Stimulated activated memory B cell treated with anti-CD40 and anti-IgM and Interleukin-4, amounts not matched to agents 10 μg/mL and 1 μg/mL and 100 μg/mL, for 72 hours (primary cell): ENCODE measurements at regions not wholly inside any gene's neighbourhood (a gene's known extent, or its start where the extent isn't known, plus 50 kb on each side); places are given as distances from the start of the nearest gene placed in this dataset.

Source experiments
- ATAC-seq: fragments of 150-1000 bp; cut with Tn5 transposase; 2 replicates; pipeline ENCODE4 v1.10.0; 2021
- H3K27ac Mint-ChIP-seq: one replicate; pipeline ENCODE4 v1.8.0; 2022; ENCODE audit warnings: mild to moderate bottlenecking, mixed read lengths
- H3K27me3 Mint-ChIP-seq: one replicate; pipeline ENCODE4 v1.8.0; 2022; ENCODE audit warnings: mixed read lengths
- H3K36me3 Mint-ChIP-seq: one replicate; pipeline ENCODE4 v1.8.0; 2022; ENCODE audit warnings: mixed read lengths
- H3K4me1 Mint-ChIP-seq: one replicate; pipeline ENCODE4 v1.8.0; 2022; ENCODE audit warnings: mixed read lengths
- H3K4me3 Mint-ChIP-seq: one replicate; pipeline ENCODE4 v1.8.0; 2022; ENCODE audit warnings: mild to moderate bottlenecking, moderate library complexity, mixed read lengths
- H3K9me3 Mint-ChIP-seq: one replicate; pipeline ENCODE4 v1.8.0; 2022; ENCODE audit warnings: mixed read lengths

GRCh38 chr12:132393991-132394949 lies 64.9 kb upstream of the GALNT9 start:
- no peak for ATAC-seq
- Mint-ChIP-seq H3K9me3 (peaks cover 4% of the 10 kb centered on the region), H3K27me3 (peaks cover 81% of the 10 kb centered on the region), H3K27ac (no peak overlapping the region), H3K4me3 (no peak overlapping the region), H3K36me3 (no peaks in the 10 kb centered on the region), H3K4me1 (peaks cover 25% of the 10 kb centered on the region)

GRCh38 chr12:132393245-132393795 lies 63.9 kb upstream of the GALNT9 start:
- Mint-ChIP-seq H3K27ac (no peak overlapping the region), H3K27me3 (peaks cover 81% of the 10 kb centered on the region), H3K36me3 (no peaks in the 10 kb centered on the region), H3K4me1 (peaks cover 24% of the 10 kb centered on the region), H3K9me3 (peaks cover 4% of the 10 kb centered on the region), H3K4me3 (no peak overlapping the region)
- ATAC-seq, result no peak

DNA sequence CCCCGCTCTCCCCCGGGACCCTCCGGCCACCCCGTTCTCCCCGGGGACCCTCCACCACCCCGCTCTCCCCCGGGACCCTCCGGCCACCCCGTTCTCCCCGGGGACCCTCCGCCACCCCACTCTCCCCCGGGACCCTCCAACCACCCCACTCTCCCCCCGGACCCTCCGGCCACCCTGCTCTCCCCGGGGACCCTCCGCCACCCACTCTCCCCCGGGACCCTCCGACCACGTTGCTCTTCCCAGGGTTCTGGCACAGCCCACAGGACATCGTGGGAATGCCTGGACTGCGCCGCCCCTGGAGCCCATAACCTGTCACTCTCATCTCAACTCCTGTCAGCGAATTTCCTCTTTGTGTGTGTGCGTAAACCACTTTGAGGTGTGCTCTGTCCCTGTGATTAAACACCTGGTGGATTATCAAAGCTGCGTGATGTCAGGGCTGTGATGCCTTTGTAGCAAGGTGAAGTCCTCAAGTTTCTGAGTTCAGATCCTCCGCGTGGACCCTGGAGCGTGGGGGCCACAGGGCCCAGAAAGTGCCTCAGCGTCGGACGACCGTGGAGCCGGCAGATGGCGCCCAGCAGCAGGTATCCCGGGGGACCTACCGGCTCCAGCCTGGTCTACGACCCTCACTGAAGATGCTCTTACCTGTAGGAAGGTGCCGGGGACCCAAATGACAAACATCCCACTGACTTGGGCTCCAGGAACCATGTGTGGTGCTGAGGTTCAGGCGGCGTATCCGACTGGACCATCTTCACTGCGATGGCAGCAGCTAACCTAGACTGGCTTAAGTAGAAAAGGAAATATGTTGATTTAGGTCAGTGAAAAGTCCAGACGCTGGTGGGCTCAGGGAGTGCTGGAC lies 63.2 kb upstream of the GALNT9 start:
- H3K36me3 Mint-ChIP-seq, result no peaks in the 10 kb centered on the region
- H3K4me1 Mint-ChIP-seq, result peaks cover 17% of the 10 kb centered on the region
- H3K27me3 Mint-ChIP-seq, result peaks cover 81% of the 10 kb centered on the region
- H3K4me3 Mint-ChIP-seq, result no peak overlapping the region
- H3K9me3 Mint-ChIP-seq, result peaks cover 4% of the 10 kb centered on the region
- H3K27ac Mint-ChIP-seq, result no peak overlapping the region
- no peak for ATAC-seq

- peaks cover 4% of the 10 kb centered on the region for H3K9me3 Mint-ChIP-seq
- no peak overlapping the region for H3K4me3 Mint-ChIP-seq
- H3K27me3 Mint-ChIP-seq, result peaks cover 81% of the 10 kb centered on the region
- no peaks in the 10 kb centered on the region for H3K36me3 Mint-ChIP-seq
- H3K27ac Mint-ChIP-seq, result no peak overlapping the region
- no peak for ATAC-seq
- H3K4me1 Mint-ChIP-seq, result peaks cover 5% of the 10 kb centered on the region
Observed at GRCh38 chr12:132391326-132392041, 62.1 kb upstream of the GALNT9 start.

GRCh38 chr12:132390287-132391076 lies 61.1 kb upstream of the GALNT9 start:
- Mint-ChIP-seq H3K9me3 (peaks cover 4% of the 10 kb centered on the region), H3K4me1 (no peaks in the 10 kb centered on the region), H3K4me3 (no peak overlapping the region), H3K36me3 (no peaks in the 10 kb centered on the region), H3K27ac (no peak overlapping the region), H3K27me3 (peaks cover 75% of the 10 kb centered on the region)
- no peak for ATAC-seq

- ATAC-seq, result no peak
- Mint-ChIP-seq H3K36me3 (no peaks in the 10 kb centered on the region), H3K4me1 (no peaks in the 10 kb centered on the region), H3K27me3 (peaks cover 75% of the 10 kb centered on the region), H3K9me3 (peaks cover 4% of the 10 kb centered on the region), H3K27ac (no peak overlapping the region), H3K4me3 (no peak overlapping the region)
Observed at GRCh38 chr12:132389526-132390286, 60.3 kb upstream of the GALNT9 start.

DNA sequence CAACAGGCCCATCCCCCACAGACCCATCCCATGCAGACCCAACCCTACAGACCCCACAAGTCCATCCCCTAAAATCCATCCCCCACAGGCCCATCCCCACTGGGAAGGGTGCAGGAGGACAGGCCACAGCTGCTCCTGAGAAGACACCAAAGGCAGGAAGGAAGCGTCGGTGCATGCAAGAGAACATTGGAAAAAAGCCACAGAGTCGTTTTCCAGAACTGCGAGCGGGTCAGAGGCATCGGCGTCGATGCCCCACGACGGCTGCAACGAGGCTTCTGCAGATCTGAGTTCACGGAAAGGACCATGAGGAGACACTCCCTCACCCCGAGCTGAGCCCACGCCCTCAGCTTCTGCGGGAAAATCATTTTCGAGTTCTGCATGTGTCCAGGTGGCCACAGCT lies 59.6 kb upstream of the GALNT9 start:
- no peak overlapping the region for H3K4me3 Mint-ChIP-seq
- H3K9me3 Mint-ChIP-seq, result no peaks in the 10 kb centered on the region
- no peak for ATAC-seq
- no peak overlapping the region for H3K27ac Mint-ChIP-seq
- no peaks in the 10 kb centered on the region for H3K4me1 Mint-ChIP-seq
- H3K27me3 Mint-ChIP-seq, result peaks cover 74% of the 10 kb centered on the region
- H3K36me3 Mint-ChIP-seq, result no peaks in the 10 kb centered on the region

DNA sequence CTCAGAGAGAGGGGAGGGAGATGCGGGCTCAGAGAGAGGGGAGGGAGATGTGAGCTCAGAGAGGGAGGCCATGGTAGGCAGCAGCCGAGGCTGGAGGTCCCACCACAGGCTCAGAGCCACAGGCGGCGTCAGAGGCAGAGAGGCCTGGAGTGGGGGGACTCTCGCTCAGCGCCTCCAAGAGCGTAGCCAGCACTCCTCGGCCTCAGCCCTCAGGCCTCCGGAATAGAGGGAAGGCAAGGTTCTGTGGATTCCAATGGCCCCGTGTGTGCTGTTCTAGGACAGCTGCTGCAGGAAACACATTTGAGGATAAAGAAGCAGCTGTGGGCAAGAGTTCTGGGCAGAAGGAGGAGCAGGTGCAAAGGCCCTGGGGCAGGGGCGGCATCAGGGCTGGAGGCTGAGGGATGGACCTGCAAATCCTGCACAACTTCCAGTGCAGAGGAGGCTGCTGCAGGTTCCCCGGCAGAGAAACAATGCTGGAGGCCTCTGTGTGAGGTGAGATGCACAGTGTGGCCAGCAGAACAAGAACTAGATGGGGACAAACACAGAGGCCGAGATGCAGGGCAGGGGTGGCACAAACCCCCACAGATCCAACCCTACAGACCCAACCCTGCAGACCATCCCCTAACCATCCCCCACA lies 59.1 kb upstream of the GALNT9 start:
- ATAC-seq, result no peak
- no peak overlapping the region for H3K27ac Mint-ChIP-seq
- H3K27me3 Mint-ChIP-seq, result peaks cover 69% of the 10 kb centered on the region
- no peaks in the 10 kb centered on the region for H3K36me3 Mint-ChIP-seq
- H3K9me3 Mint-ChIP-seq, result no peaks in the 10 kb centered on the region
- no peak overlapping the region for H3K4me3 Mint-ChIP-seq
- H3K4me1 Mint-ChIP-seq, result no peaks in the 10 kb centered on the region

DNA sequence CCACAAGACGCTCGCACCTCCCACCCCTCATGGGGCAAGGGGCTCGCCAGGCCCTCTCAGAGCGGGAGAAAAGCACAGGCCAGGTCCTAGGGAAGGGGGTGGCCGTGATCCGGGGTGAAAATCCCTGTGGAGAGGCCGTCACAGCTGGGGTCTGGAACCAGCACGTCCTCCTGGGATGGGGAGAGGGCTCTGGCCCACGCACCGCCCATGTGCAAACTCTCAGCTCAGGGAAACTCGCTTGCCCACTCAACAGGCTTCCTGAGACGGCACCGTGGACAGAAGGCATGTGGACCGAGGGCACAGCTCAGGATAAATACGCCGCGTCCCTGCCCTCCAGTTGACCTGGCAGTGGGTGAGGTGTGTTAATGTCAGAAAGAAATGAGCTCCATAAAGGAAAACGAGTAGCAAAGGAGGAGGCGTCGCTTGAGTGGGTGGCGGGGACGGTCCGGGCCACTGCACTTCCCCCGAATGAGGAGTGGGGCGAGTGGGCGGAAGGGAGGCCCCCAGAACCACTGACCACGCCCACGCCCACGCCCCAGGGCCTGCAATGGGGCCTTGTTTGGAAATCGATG lies 57.6 kb upstream of the GALNT9 start:
- H3K4me1 Mint-ChIP-seq, result no peaks in the 10 kb centered on the region
- H3K36me3 Mint-ChIP-seq, result no peaks in the 10 kb centered on the region
- no peak overlapping the region for H3K4me3 Mint-ChIP-seq
- no peaks in the 10 kb centered on the region for H3K9me3 Mint-ChIP-seq
- H3K27ac Mint-ChIP-seq, result no peak overlapping the region
- ATAC-seq, result no peak
- H3K27me3 Mint-ChIP-seq, result peaks cover 54% of the 10 kb centered on the region

DNA sequence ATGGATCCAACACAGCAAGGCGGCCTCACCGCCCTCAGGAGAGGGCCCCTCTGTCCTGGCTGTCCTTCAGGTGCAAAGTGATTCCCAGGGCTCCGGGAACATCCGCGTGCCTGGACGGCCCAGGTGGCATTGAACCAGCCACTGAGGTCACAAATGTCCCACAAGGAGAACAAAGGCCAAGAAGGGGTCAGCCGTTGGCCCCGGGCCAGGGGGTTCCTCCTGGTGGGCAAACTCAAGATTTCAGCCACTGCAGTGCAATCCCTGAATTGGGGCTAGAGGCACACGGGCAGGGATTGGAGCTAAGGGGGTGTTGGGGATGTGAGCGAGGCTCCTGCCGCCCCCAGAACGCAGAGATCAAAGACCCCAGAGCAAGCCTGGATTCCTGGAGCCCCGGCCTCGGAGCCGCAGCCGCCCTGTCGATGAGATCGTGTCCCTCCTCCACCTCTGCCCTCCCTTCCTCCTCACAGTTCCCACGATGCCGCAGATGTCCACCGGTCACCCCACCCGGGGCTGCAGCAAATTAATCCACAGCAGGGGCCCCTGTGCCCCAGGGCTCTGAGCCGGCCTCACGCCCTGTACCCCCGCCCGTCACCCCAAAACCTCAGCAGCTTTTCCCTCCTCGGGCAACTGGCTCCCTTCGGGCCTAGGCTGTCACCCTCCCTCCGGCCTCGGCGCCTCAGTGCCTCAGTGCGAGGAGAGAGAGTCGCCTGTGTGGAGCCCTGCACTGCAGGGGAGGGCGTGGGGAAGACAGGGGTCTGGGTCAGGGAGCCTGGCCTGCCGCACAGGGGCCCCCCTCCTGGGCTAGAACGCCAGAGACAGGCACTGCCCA lies 56.7 kb upstream of the GALNT9 start:
- H3K4me1 Mint-ChIP-seq, result no peaks in the 10 kb centered on the region
- H3K36me3 Mint-ChIP-seq, result no peaks in the 10 kb centered on the region
- H3K27ac Mint-ChIP-seq, result no peak overlapping the region
- H3K4me3 Mint-ChIP-seq, result no peak overlapping the region
- H3K9me3 Mint-ChIP-seq, result no peaks in the 10 kb centered on the region
- ATAC-seq, result peak; percentile 39
- H3K27me3 Mint-ChIP-seq, result peaks cover 48% of the 10 kb centered on the region

- Mint-ChIP-seq H3K4me3 (no peak overlapping the region), H3K36me3 (no peaks in the 10 kb centered on the region), H3K27ac (no peak overlapping the region), H3K4me1 (no peaks in the 10 kb centered on the region), H3K27me3 (peaks cover 38% of the 10 kb centered on the region), H3K9me3 (no peaks in the 10 kb centered on the region)
- no peak for ATAC-seq
Observed at GRCh38 chr12:132384916-132385774, 55.8 kb upstream of the GALNT9 start.

DNA sequence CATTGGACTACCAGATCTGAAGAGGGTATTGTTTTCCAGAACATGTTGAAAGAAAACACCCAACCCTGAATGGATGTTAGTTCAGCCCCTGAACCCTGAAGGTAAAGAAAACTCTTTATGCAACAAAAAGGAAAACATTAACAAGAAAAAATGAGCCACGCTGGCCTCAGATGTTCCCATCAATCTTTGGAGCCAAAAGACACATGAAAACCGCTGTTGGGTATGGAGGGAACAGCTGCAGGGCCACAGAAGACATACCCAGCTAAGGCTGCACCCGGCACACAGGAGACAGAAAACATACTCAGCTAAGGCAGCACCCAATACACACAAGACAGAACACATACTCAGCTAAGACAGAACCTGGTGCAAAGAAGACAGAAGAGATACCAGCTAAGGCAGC lies 51.3 kb upstream of the GALNT9 start:
- H3K27me3 Mint-ChIP-seq, result peaks cover 21% of the 10 kb centered on the region
- H3K4me1 Mint-ChIP-seq, result no peaks in the 10 kb centered on the region
- H3K9me3 Mint-ChIP-seq, result no peaks in the 10 kb centered on the region
- no peak overlapping the region for H3K27ac Mint-ChIP-seq
- H3K4me3 Mint-ChIP-seq, result no peak overlapping the region
- ATAC-seq, result no peak
- H3K36me3 Mint-ChIP-seq, result no peaks in the 10 kb centered on the region
